ENCODE measurements at regions not wholly inside any gene's neighbourhood (a gene's known extent, or its start where the extent isn't known, plus 50 kb on each side); places are given as distances from the start of the nearest gene placed in this dataset.

DNA sequence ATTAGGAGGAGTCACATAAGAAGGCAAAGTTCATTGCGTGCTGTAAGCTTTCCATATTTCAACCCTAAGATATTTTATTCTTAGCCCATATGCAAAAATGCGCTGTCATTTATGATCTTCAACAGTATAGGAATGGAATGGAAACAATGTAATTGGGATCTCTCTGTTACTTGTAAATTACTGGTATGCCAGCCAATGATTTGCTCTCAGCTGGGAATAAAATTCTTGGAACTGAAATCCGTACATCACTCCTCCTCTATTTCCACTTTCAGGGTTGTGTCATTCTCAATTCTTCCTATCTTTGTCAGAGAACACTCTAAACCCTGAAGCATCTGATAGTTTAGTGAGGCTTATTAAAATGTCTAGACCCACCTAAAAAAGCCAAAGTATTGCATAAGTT lies 80.7 kb upstream of the STEAP4 start:
- TF ChIP-seq BACH2 (CRISPR knock-in tag; IDR thresholded peaks at IDR 0.05; ENCODE audit: borderline replicate concordance) (no peak), ZNF565 (CRISPR knock-in tag; conservative IDR thresholded peaks at IDR 0.05; ENCODE audit: low read depth) (no peak), SNAI2 (CRISPR knock-in tag; IDR thresholded peaks at IDR 0.05) (no peak), OSR1 (CRISPR knock-in tag; IDR thresholded peaks at IDR 0.05) (no peak), ZFP3 (CRISPR knock-in tag; IDR thresholded peaks at IDR 0.05) (no peak), TOX (CRISPR knock-in tag; IDR thresholded peaks at IDR 0.05; ENCODE audit: borderline replicate concordance) (no peak), ARNTL (CRISPR knock-in tag; IDR thresholded peaks at IDR 0.05; ENCODE audit: borderline replicate concordance, low read depth) (no peak)
- TF ChIP-seq, protein P1, sequence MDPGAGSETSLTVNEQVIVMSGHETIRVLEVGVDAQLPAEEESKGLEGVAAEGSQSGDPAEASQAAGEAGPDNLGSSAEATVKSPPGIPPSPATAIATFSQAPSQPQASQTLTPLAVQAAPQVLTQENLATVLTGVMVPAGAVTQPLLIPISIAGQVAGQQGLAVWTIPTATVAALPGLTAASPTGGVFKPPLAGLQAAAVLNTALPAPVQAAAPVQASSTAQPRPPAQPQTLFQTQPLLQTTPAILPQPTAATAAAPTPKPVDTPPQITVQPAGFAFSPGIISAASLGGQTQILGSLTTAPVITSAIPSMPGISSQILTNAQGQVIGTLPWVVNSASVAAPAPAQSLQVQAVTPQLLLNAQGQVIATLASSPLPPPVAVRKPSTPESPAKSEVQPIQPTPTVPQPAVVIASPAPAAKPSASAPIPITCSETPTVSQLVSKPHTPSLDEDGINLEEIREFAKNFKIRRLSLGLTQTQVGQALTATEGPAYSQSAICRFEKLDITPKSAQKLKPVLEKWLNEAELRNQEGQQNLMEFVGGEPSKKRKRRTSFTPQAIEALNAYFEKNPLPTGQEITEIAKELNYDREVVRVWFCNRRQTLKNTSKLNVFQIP (CRISPR knock-in tag; IDR thresholded peaks at IDR 0.05; ENCODE audit: borderline replicate concordance, low read depth): no peak
- TF ChIP-seq, protein P2, sequence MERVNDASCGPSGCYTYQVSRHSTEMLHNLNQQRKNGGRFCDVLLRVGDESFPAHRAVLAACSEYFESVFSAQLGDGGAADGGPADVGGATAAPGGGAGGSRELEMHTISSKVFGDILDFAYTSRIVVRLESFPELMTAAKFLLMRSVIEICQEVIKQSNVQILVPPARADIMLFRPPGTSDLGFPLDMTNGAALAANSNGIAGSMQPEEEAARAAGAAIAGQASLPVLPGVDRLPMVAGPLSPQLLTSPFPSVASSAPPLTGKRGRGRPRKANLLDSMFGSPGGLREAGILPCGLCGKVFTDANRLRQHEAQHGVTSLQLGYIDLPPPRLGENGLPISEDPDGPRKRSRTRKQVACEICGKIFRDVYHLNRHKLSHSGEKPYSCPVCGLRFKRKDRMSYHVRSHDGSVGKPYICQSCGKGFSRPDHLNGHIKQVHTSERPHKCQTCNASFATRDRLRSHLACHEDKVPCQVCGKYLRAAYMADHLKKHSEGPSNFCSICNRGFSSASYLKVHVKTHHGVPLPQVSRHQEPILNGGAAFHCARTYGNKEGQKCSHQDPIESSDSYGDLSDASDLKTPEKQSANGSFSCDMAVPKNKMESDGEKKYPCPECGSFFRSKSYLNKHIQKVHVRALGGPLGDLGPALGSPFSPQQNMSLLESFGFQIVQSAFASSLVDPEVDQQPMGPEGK (CRISPR knock-in tag; IDR thresholded peaks at IDR 0.05; ENCODE audit: borderline replicate concordance): no peak

Data from SK-N-SH treated with all-trans-retinoic acid at 6 μM for 48 hours (cell line).